Neuronal stem cell (in vitro differentiated cells): ENCODE measurements at regions not wholly inside any gene's neighbourhood (a gene's known extent, or its start where the extent isn't known, plus 50 kb on each side); places are given as distances from the start of the nearest gene placed in this dataset.

Source experiments
- DNase-seq: peaks from one replicate; pipeline ENCODE4 v3.0.0-alpha.2; 2013; ENCODE audit warnings: low spot score
- H2AFZ ChIP-seq: one replicate; pipeline ENCODE4 v1.6.1; 2013; ENCODE audit warnings: mild to moderate bottlenecking, low read length, inconsistent platforms
- H2AK5ac ChIP-seq: 2 replicates; pipeline ENCODE4 v1.6.1; 2013; ENCODE audit warnings: low read depth, mild to moderate bottlenecking, inconsistent platforms, low read length, moderate library complexity, mixed read lengths
- H2BK120ac ChIP-seq: 2 replicates; pipeline ENCODE4 v1.6.1; 2013; ENCODE audit warnings: low read depth, mild to moderate bottlenecking, inconsistent platforms, low read length, moderate library complexity, mixed read lengths
- H2BK12ac ChIP-seq: one replicate; pipeline ENCODE4 v1.6.1; 2013; ENCODE audit warnings: low read length, inconsistent platforms
- H2BK15ac ChIP-seq: 2 replicates; pipeline ENCODE4 v1.6.1; 2013; ENCODE audit warnings: mild to moderate bottlenecking, low read length, inconsistent platforms, mixed read lengths
- H2BK5ac ChIP-seq: one replicate; pipeline ENCODE4 v1.6.1; 2013; ENCODE audit warnings: inconsistent platforms, mild to moderate bottlenecking, low read length, moderate library complexity
- H3K14ac ChIP-seq: one replicate; pipeline ENCODE4 v1.6.1; 2013; ENCODE audit warnings: low read length, inconsistent platforms
- H3K18ac ChIP-seq: 2 replicates; pipeline ENCODE4 v1.6.1; 2013; ENCODE audit warnings: low read length, inconsistent platforms
- H3K23ac ChIP-seq: 2 replicates; pipeline ENCODE4 v1.6.1; 2013; ENCODE audit warnings: low read depth, mild to moderate bottlenecking, mixed read lengths, low read length, inconsistent platforms; ENCODE audit not compliant: poor library complexity
- H3K27ac ChIP-seq: replicated peaks from 3 replicates; pipeline ENCODE4 v1.5.1; 2013; ENCODE audit warnings: low read length, inconsistent platforms
- H3K27me3 ChIP-seq, 3 experiments: 2 replicates each; pipeline ENCODE4 v1.6.1; 2013; ENCODE audit warnings: low read length in 3 of 3, mild to moderate bottlenecking in 2 of 3, inconsistent platforms in 1 of 3, low read depth in 1 of 3, mixed read lengths in 1 of 3, moderate library complexity in 1 of 3; ENCODE audit not compliant: control insufficient read depth in 3 of 3, insufficient read depth in 3 of 3
- H3K36me3 ChIP-seq, 2 donors: replicated peaks in 1 of 2; 2 replicates each; pipeline ENCODE4 v1.6.1; 2013; ENCODE audit warnings: low read length in 2 of 2; ENCODE audit not compliant: control insufficient read depth in 2 of 2, insufficient read depth in 2 of 2
- H3K4ac ChIP-seq: 2 replicates; pipeline ENCODE4 v1.6.1; 2013; ENCODE audit warnings: inconsistent platforms, mild to moderate bottlenecking, low read length, moderate library complexity
- H3K4me1 ChIP-seq, 2 donors: 1 replicate in 1 of 2; 2 replicates in 1 of 2; pipeline ENCODE4 v1.6.1; 2013; ENCODE audit warnings: low read length in 2 of 2, low read depth in 1 of 2; ENCODE audit not compliant: control insufficient read depth in 2 of 2, insufficient read depth in 1 of 2
- H3K4me2 ChIP-seq: one replicate; pipeline ENCODE4 v1.6.1; 2013; ENCODE audit warnings: mild to moderate bottlenecking, low read length, inconsistent platforms; ENCODE audit not compliant: insufficient read depth, poor library complexity, severe bottlenecking
- H3K4me3 ChIP-seq, 2 donors: 2 replicates each; pipeline ENCODE4 v1.5.1; 2013; ENCODE audit warnings: low read length in 2 of 2, mild to moderate bottlenecking in 2 of 2, inconsistent platforms in 1 of 2, moderate library complexity in 1 of 2
- H3K79me1 ChIP-seq: one replicate; pipeline ENCODE4 v1.6.1; 2013; ENCODE audit warnings: low read depth, mild to moderate bottlenecking, inconsistent platforms, low read length, moderate library complexity
- H3K9ac ChIP-seq: one replicate; pipeline ENCODE4 v1.6.1; 2013; ENCODE audit warnings: mild to moderate bottlenecking, low read depth, low read length, inconsistent platforms; ENCODE audit not compliant: poor library complexity
- H3K9me3 ChIP-seq, 2 donors: replicated peaks in 1 of 2; 2 replicates each; pipeline versions ENCODE3 to v1.6.1; 2013; ENCODE audit warnings: low read length in 2 of 2, mild to moderate bottlenecking in 2 of 2, inconsistent platforms in 1 of 2, low read depth in 1 of 2, mixed read lengths in 1 of 2, moderate library complexity in 1 of 2; ENCODE audit not compliant: control insufficient read depth in 2 of 2, insufficient read depth in 1 of 2
- H4K8ac ChIP-seq: one replicate; pipeline ENCODE4 v1.6.1; 2013; ENCODE audit warnings: low read depth, mild to moderate bottlenecking, inconsistent platforms, low read length, moderate library complexity
- H4K91ac ChIP-seq: one replicate; pipeline ENCODE4 v1.6.1; 2013; ENCODE audit warnings: low read length, low read depth, mild to moderate bottlenecking, inconsistent platforms; ENCODE audit not compliant: poor library complexity
- WGBS, 2 donors: extraction: QIAGEN DNeasy Blood & Tissue Kit; methylation state at CpG; one replicate each; pipeline ENCODE4 v1.1.7; 2013; ENCODE audit warnings: missing lambda C conversion rate in 2 of 2, mixed read lengths in 1 of 2; ENCODE audit not compliant: insufficient read length in 2 of 2, insufficient replicate concordance in 1 of 2; ENCODE audit errors: extremely low coverage in 2 of 2; 5-methylcytosine and 5-hydroxymethylcytosine counted together

- Histone ChIP-seq H2AK5ac (no peak overlapping the region), H3K18ac (no peak overlapping the region), H3K4me3 (no peak overlapping the region), H3K79me1 (no peaks in the 10 kb centered on the region), H3K4ac (no peak overlapping the region), H3K14ac (no peak overlapping the region), H3K27ac (peak overlapping the region; percentile 95), H2BK5ac (no peak overlapping the region), H2BK120ac (no peak overlapping the region), H3K36me3 (no peaks in the 10 kb centered on the region), H3K27me3 (no peaks in the 10 kb centered on the region), H3K9me3 (no peaks in the 10 kb centered on the region), H3K4me2 (peak overlapping the region; percentile 28), H2BK12ac (no peak overlapping the region), H2AFZ (peak overlapping the region; percentile 42), H3K4me1 (peaks cover 3% of the 10 kb centered on the region in 2 donors), H3K9ac (no peak overlapping the region), H4K91ac (no peak overlapping the region), H2BK15ac (no peak overlapping the region), H3K23ac (no peak overlapping the region), H4K8ac (no peak overlapping the region)
- WGBS, 2 donors, result no CpG with 5 or more reads among the region's 2 CpGs
- peak; percentile 68 for DNase-seq
These were observed 628.3 kb downstream of the DNAH5 start for GRCh38 chr5:13316176-13316575.

DNA sequence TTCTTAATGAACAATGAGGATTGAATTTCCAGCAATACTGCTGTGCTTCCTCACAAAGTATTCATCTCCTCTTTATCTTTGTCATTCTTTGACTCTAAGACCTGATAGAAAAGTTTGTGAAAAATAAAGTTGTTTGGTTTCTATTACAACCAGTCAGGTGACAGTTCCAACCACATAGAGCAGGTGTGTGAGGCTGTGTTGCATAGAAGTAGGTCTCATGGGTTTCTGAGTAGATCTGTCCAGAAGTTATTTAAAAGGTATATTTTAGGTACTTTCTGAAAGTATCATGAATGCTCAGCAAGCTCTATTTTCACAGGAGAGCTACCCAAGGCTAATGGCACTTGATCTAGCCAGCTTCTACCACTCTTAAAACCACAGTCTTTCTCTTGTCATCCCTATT is 637.0 kb downstream of the DNAH5 start:
- no peak overlapping the region for H2AFZ ChIP-seq
- no peak overlapping the region for H3K23ac ChIP-seq
- H2AK5ac ChIP-seq, result no peak overlapping the region
- no peaks in the 10 kb centered on the region for H3K79me1 ChIP-seq
- H3K4me3 ChIP-seq, result no peak overlapping the region
- no peak overlapping the region for H3K4me2 ChIP-seq
- no peaks in the 10 kb centered on the region for H3K4me1 ChIP-seq
- H3K9ac ChIP-seq, result no peak overlapping the region
- H4K8ac ChIP-seq, result no peak overlapping the region
- DNase-seq, result no peak
- no peaks in the 10 kb centered on the region for H3K36me3 ChIP-seq
- no peak overlapping the region for H3K4ac ChIP-seq
- H2BK120ac ChIP-seq, result no peak overlapping the region
- H3K9me3 ChIP-seq, result no peaks in the 10 kb centered on the region
- H3K27ac ChIP-seq, result no peak overlapping the region
- H2BK5ac ChIP-seq, result no peak overlapping the region
- no peak overlapping the region for H3K14ac ChIP-seq
- H3K27me3 ChIP-seq, result no peaks in the 10 kb centered on the region
- no peak overlapping the region for H4K91ac ChIP-seq
- no peak overlapping the region for H3K18ac ChIP-seq
- H2BK15ac ChIP-seq, result no peak overlapping the region
- H2BK12ac ChIP-seq, result no peak overlapping the region

DNA sequence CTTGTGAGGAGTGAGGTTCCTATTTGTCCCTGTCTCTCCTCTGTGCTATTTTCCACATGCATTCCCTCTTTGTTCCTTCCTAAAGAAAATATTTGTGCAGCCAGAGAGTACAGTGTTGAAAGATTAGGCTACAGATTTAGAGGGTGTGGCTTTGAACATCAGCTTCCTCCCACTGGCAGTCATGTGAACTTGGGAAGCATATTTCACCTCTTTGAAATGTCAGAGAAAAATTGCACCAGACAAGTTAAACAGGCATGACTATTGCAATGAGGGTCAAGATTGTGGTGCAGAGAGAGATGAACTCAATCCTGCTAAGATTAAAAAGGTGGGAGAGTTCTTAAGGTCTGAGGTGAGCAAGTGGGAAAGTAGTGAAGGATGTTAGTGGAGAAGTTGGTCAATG is 641.0 kb downstream of the DNAH5 start:
- no peak overlapping the region for H2AFZ ChIP-seq
- H3K27ac ChIP-seq, result no peak overlapping the region
- H3K4me3 ChIP-seq, result no peak overlapping the region
- no peak overlapping the region for H2BK12ac ChIP-seq
- no peak overlapping the region for H4K91ac ChIP-seq
- H2BK5ac ChIP-seq, result no peak overlapping the region
- H3K18ac ChIP-seq, result no peak overlapping the region
- no peak overlapping the region for H4K8ac ChIP-seq
- H3K79me1 ChIP-seq, result no peaks in the 10 kb centered on the region
- H2AK5ac ChIP-seq, result no peak overlapping the region
- no peak overlapping the region for H3K23ac ChIP-seq
- H3K4ac ChIP-seq, result no peak overlapping the region
- H3K9ac ChIP-seq, result no peak overlapping the region
- H2BK15ac ChIP-seq, result no peak overlapping the region
- H3K4me2 ChIP-seq, result no peak overlapping the region
- H2BK120ac ChIP-seq, result no peak overlapping the region
- H3K36me3 ChIP-seq, result no peaks in the 10 kb centered on the region
- H3K14ac ChIP-seq, result no peak overlapping the region
- H3K27me3 ChIP-seq, result no peaks in the 10 kb centered on the region
- H3K4me1 ChIP-seq, result no peaks in the 10 kb centered on the region
- no peak for DNase-seq
- no peaks in the 10 kb centered on the region for H3K9me3 ChIP-seq

DNA sequence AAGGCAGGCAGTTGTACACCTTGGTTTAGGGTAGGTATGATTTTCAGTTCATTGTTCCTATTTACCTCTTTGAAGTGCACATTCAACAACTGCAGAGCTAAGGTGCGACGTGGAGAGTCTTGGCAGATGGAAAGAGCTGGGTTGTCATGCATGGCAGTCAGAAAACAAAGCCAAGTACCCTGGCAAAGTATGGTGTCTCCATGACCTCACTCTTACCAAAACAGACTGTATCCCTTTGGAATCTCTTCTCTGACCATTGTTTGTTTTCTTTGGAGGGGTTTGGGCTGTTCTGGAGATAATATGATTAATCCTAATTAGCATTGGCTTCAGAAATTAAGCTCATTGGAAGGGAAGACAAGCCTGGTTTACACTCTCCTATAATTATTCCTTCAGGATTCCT is 665.7 kb downstream of the DNAH5 start:
- no CpG with 5 or more reads among the region's 2 CpGs for WGBS, 2 donors
- H2BK120ac ChIP-seq, result no peak overlapping the region
- H3K9me3 ChIP-seq, result no peaks in the 10 kb centered on the region
- H3K36me3 ChIP-seq, result no peaks in the 10 kb centered on the region
- no peak overlapping the region for H3K23ac ChIP-seq
- no peaks in the 10 kb centered on the region for H3K4me1 ChIP-seq
- H3K4me3 ChIP-seq, result no peak overlapping the region
- H3K27me3 ChIP-seq, result no peaks in the 10 kb centered on the region
- no peak overlapping the region for H3K18ac ChIP-seq
- no peak overlapping the region for H2AK5ac ChIP-seq
- H3K27ac ChIP-seq, result no peak overlapping the region
- H3K4ac ChIP-seq, result no peak overlapping the region
- no peak overlapping the region for H2BK12ac ChIP-seq
- H2BK15ac ChIP-seq, result no peak overlapping the region
- no peak overlapping the region for H2BK5ac ChIP-seq
- no peak overlapping the region for H4K91ac ChIP-seq
- H2AFZ ChIP-seq, result no peak overlapping the region
- H3K14ac ChIP-seq, result no peak overlapping the region
- no peak for DNase-seq
- no peak overlapping the region for H3K4me2 ChIP-seq
- no peaks in the 10 kb centered on the region for H3K79me1 ChIP-seq
- no peak overlapping the region for H3K9ac ChIP-seq
- H4K8ac ChIP-seq, result no peak overlapping the region
